DOHH2 (cell line): ENCODE measurements at regions not wholly inside any gene's neighbourhood (a gene's known extent, or its start where the extent isn't known, plus 50 kb on each side); places are given as distances from the start of the nearest gene placed in this dataset.

Experiments used
- EZH2phosphoT487 ChIP-seq: fragments of 200-600 bp; sonication (generic); IDR thresholded peaks from 2 replicates; pipeline ENCODE4 v1.6.1; 2017; ENCODE audit warnings: borderline replicate concordance, mild to moderate bottlenecking, antibody characterized with exemption, low read length, moderate library complexity, mixed read lengths
- TF ChIP-seq, protein P1 (sequence below): fragments of 200-600 bp; sonication (generic); IDR thresholded peaks from one replicate; pipeline ENCODE4 v1.5.1; 2014; ENCODE audit warnings: antibody characterized with exemption, mild to moderate bottlenecking, low read depth, low read length; ENCODE audit not compliant: poor library complexity, severe bottlenecking

GRCh38 chr20:50395914-50396488 is 114.2 kb upstream of the PTPN1 start:
- TF ChIP-seq, protein P1, sequence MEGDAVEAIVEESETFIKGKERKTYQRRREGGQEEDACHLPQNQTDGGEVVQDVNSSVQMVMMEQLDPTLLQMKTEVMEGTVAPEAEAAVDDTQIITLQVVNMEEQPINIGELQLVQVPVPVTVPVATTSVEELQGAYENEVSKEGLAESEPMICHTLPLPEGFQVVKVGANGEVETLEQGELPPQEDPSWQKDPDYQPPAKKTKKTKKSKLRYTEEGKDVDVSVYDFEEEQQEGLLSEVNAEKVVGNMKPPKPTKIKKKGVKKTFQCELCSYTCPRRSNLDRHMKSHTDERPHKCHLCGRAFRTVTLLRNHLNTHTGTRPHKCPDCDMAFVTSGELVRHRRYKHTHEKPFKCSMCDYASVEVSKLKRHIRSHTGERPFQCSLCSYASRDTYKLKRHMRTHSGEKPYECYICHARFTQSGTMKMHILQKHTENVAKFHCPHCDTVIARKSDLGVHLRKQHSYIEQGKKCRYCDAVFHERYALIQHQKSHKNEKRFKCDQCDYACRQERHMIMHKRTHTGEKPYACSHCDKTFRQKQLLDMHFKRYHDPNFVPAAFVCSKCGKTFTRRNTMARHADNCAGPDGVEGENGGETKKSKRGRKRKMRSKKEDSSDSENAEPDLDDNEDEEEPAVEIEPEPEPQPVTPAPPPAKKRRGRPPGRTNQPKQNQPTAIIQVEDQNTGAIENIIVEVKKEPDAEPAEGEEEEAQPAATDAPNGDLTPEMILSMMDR: no peak
- no peak for TF ChIP-seq EZH2phosphoT487
